ENCODE measurements at regions not wholly inside any gene's neighbourhood (a gene's known extent, or its start where the extent isn't known, plus 50 kb on each side); places are given as distances from the start of the nearest gene placed in this dataset.

DNA sequence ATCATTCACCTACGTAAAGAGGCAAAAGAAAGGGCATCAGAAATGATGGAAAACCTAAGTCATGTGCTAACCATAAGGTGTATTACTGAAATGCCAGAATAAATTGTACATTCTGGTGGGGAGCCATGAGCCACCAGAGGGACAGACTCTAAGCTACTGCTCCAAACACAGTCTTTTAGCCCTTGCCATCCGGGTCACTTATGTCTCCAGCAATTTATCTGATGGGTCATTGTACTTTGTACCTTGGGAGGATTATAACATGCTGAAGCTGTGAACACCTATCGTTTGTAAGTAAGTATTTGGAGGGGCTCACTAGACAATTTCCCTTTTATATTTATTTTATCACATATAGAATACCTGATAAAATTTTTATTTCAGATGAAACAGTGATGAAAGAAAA lies 495.1 kb downstream of the KIF4B start:
- Histone ChIP-seq H3K9me3 (ENCODE audit: control insufficient read depth, insufficient read depth, low read length) (peaks cover 16% of the 10 kb centered on the region), H3K36me3 (ENCODE audit: control insufficient read depth, insufficient read depth, low read length) (no peaks in the 10 kb centered on the region), H2BK20ac (ENCODE audit: low read depth, low read length) (no peak overlapping the region), H3K14ac (replicated peaks; ENCODE audit: low read depth, low read length) (no peak overlapping the region), H3K4me1 (ENCODE audit: control insufficient read depth, insufficient read depth, low read length) (no peaks in the 10 kb centered on the region), H3K4ac (ENCODE audit: low read depth, low read length) (no peak overlapping the region), H3K4me2 (ENCODE audit: low read depth, low read length) (no peak overlapping the region), H4K91ac (ENCODE audit: insufficient read depth, low read depth, low read length) (no peak overlapping the region), H2BK15ac (ENCODE audit: low read depth, low read length) (no peak overlapping the region), H2AK5ac (ENCODE audit: low read depth, low read length) (no peak overlapping the region), H3K27me3 (ENCODE audit: control insufficient read depth, insufficient read depth, low read length) (no peaks in the 10 kb centered on the region), H3K18ac (ENCODE audit: low read depth, low read length) (no peak overlapping the region), H3K27ac (ENCODE audit: insufficient read depth, low read length) (no peak overlapping the region), H3K4me3 (ENCODE audit: insufficient read depth, low read depth, low read length) (no peak overlapping the region), H2AFZ (replicated peaks; ENCODE audit: low read length, poor library complexity) (no peak overlapping the region), H4K8ac (ENCODE audit: low read depth in 2 of 2, low read length in 2 of 2) (no peak overlapping the region), H4K5ac (ENCODE audit: low read depth, low read length) (no peak overlapping the region), H2BK120ac (ENCODE audit: low read depth, low read length) (no peak overlapping the region), H3K23ac (ENCODE audit: low read depth, low read length) (no peak overlapping the region), H3K79me1 (ENCODE audit: low read depth in 1 of 2, low read length in 2 of 2) (no peaks in the 10 kb centered on the region), H3K56ac (ENCODE audit: extremely low read depth, insufficient read depth, low read length) (no peak overlapping the region), H2AK9ac (replicated peaks; ENCODE audit: low read depth, low read length, poor library complexity) (no peak overlapping the region), H4K20me1 (ENCODE audit: insufficient read depth, low read length) (no peaks in the 10 kb centered on the region), H2BK5ac (ENCODE audit: low read depth, low read length, poor library complexity, severe bottlenecking) (no peak overlapping the region), H3K9me1 (ENCODE audit: insufficient read depth, low read length) (no peaks in the 10 kb centered on the region), H3K9ac (ENCODE audit: low read depth, low read length) (no peak overlapping the region)
- dilution Hi-C loops (cut with HindIII; ENCODE audit: low sequenced_read_pairs, unreplicated experiment): no loop called here
- ATAC-seq (ENCODE audit: low read depth) (no peak), DNase-seq (no peak)
- ChIA-PET POLR2A (ENCODE audit: unreplicated experiment) (no interaction called here), CTCF (no interaction called here)
- no CpG with 5 or more reads among the region's 3 CpGs for WGBS, 2 experiments (ENCODE audit: extremely low coverage in 2 of 2, insufficient read length in 1 of 2)
- in situ Hi-C loops (cut with MboI; ENCODE audit: low sequenced_read_pairs): no loop called here
- intact Hi-C loops (cut with micrococcal nuclease): no loop called here
- no TSS peak for BruUV-seq (replicated peaks)
- no peak for TF ChIP-seq BHLHE40 (IDR thresholded peaks at IDR 0.05; ENCODE audit: low read depth, low read length)
- TF ChIP-seq CEBPB (IDR thresholded peaks at IDR 0.05; ENCODE audit: low read depth, low read length): no peak
- TF ChIP-seq NFE2L2 (IDR thresholded peaks at IDR 0.05; ENCODE audit: low read depth, low read length): no peak
